ENCODE measurements at regions not wholly inside any gene's neighbourhood (a gene's known extent, or its start where the extent isn't known, plus 50 kb on each side); places are given as distances from the start of the nearest gene placed in this dataset.

DNA sequence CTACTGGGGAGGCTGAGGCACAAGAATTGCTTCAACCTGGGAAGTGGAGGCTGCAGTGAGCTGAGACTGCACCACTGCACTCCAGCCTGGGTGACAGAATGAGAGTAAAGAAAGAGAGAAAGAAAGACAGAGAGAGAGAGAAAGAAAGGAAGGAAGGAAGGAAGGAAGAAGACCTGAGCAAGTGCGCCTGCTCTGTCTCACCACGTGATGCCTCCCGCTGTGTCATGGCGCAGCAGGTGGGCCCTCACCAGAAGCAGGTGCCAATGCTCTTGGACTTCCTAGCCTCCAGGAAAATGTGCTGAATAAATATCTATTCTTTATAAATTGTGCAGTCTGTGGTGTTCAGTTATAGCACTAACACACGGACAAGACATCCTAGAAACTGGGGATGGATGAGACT is 270.0 kb downstream of the CYP26B1 start (continued):
- TF ChIP-seq, protein P1, sequence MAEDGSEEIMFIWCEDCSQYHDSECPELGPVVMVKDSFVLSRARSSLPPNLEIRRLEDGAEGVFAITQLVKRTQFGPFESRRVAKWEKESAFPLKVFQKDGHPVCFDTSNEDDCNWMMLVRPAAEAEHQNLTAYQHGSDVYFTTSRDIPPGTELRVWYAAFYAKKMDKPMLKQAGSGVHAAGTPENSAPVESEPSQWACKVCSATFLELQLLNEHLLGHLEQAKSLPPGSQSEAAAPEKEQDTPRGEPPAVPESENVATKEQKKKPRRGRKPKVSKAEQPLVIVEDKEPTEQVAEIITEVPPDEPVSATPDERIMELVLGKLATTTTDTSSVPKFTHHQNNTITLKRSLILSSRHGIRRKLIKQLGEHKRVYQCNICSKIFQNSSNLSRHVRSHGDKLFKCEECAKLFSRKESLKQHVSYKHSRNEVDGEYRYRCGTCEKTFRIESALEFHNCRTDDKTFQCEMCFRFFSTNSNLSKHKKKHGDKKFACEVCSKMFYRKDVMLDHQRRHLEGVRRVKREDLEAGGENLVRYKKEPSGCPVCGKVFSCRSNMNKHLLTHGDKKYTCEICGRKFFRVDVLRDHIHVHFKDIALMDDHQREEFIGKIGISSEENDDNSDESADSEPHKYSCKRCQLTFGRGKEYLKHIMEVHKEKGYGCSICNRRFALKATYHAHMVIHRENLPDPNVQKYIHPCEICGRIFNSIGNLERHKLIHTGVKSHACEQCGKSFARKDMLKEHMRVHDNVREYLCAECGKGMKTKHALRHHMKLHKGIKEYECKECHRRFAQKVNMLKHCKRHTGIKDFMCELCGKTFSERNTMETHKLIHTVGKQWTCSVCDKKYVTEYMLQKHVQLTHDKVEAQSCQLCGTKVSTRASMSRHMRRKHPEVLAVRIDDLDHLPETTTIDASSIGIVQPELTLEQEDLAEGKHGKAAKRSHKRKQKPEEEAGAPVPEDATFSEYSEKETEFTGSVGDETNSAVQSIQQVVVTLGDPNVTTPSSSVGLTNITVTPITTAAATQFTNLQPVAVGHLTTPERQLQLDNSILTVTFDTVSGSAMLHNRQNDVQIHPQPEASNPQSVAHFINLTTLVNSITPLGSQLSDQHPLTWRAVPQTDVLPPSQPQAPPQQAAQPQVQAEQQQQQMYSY (CRISPR knock-in tag; IDR thresholded peaks at IDR 0.05), result no peak
- no peak for TF ChIP-seq FOXK2 (IDR thresholded peaks at IDR 0.05)
- no peak for TF ChIP-seq RB1 (IDR thresholded peaks at IDR 0.05; ENCODE audit: borderline replicate concordance)
- no peak for TF ChIP-seq SP1 (IDR thresholded peaks at IDR 0.05; ENCODE audit: low read depth, low read length)

DNA sequence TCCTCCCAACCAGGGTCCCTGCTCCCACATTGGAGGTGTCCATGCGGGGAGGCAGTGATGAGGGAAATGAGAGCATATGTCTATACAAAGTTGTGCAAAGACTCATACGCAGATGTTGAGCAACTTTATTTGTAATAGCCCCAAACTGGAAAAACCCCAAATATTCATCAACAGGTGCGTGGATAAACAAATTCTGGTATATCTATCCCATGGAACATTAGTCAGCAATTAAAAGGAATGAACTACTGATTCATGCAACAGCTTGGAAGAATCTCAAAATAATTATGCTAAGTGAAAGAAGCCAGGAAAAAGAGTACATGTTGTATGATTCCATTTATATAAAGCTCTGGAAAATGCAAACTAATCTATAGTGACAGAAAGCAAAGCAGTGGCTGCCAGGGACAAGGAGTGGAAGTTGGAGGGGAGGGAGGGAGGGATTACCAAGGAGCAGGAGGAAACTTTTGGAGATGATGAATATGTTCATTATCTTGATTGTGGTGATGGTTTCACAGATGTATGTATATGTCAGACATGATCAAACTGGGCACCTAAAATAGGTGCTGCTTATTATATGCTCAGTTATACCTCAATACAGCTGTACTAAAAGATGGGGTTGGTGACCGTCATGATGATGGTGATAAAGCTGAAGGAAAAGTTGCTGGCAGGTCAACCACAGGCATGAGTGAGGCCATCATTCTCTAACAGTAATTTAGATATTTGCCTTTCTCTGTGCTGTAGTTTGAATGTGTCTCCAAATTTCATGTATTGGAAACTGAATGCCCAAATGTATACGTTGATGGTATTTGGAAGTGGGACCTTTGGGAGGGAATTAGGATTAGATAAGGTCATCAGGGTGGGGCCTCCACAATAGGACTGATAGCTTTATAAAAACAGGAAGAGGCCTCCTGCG is 270.9 kb downstream of the CYP26B1 start:
- no TSS peak for BruUV-seq (replicated peaks)
- RAD21 ChIA-PET (ENCODE audit: unreplicated experiment), result no interaction called here
- Histone ChIP-seq H3K4me2 (ENCODE audit: control insufficient read depth, insufficient read depth) (no peak overlapping the region), H3K4me1 (ENCODE audit: control insufficient read depth, insufficient read depth, low read length) (no peaks in the 10 kb centered on the region), H4K20me1 (ENCODE audit: control insufficient read depth, insufficient read depth) (no peaks in the 10 kb centered on the region), H3K9me3 (replicated peaks; ENCODE audit: control insufficient read depth, insufficient read depth, low read length) (no peaks in the 10 kb centered on the region), H3K27ac (ENCODE audit: control insufficient read depth, insufficient read depth) (no peak overlapping the region), H3K79me2 (ENCODE audit: control insufficient read depth, insufficient read depth, low read length) (no peaks in the 10 kb centered on the region), H3K27me3 (replicated peaks in 1 of 2; ENCODE audit: control insufficient read depth in 2 of 2, insufficient read depth in 2 of 2, low read length in 1 of 2) (no peaks in the 10 kb centered on the region; a peak in 1 of 4 replicates), H3K9ac (ENCODE audit: control insufficient read depth, insufficient read depth, low read length) (no peak overlapping the region), H3K4me3 (no peak overlapping the region), H2AFZ (ENCODE audit: control insufficient read depth, low read depth, low read length) (no peak overlapping the region), H3K36me3 (ENCODE audit: control insufficient read depth in 2 of 2, insufficient read depth in 2 of 2, low read length in 1 of 2) (no peaks in the 10 kb centered on the region)
- intact Hi-C loops (cut with micrococcal nuclease; ENCODE audit: unreplicated experiment) (no loop called here), in situ Hi-C loops (cut with MboI) (no loop called here)
- SMC1A ChIA-PET (ENCODE audit: uncharacterized antibody, unreplicated experiment), result no interaction called here
- TF ChIP-seq POU2F2 (IDR thresholded peaks at IDR 0.05; ENCODE audit: borderline replicate concordance, low read depth, low read length), result no peak
- no peak for TF ChIP-seq TBL1XR1 (IDR thresholded peaks at IDR 0.05; ENCODE audit: low read depth, low read length)
- TF ChIP-seq, protein P2, sequence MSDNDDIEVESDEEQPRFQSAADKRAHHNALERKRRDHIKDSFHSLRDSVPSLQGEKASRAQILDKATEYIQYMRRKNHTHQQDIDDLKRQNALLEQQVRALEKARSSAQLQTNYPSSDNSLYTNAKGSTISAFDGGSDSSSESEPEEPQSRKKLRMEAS (IDR thresholded peaks at IDR 0.05; ENCODE audit: low read depth, low read length), result no peak
- TF ChIP-seq, protein P3, sequence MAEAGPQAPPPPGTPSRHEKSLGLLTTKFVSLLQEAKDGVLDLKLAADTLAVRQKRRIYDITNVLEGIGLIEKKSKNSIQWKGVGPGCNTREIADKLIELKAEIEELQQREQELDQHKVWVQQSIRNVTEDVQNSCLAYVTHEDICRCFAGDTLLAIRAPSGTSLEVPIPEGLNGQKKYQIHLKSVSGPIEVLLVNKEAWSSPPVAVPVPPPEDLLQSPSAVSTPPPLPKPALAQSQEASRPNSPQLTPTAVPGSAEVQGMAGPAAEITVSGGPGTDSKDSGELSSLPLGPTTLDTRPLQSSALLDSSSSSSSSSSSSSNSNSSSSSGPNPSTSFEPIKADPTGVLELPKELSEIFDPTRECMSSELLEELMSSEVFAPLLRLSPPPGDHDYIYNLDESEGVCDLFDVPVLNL (IDR thresholded peaks at IDR 0.05; ENCODE audit: low read depth, low read length), result no peak
- TF ChIP-seq, protein P4, sequence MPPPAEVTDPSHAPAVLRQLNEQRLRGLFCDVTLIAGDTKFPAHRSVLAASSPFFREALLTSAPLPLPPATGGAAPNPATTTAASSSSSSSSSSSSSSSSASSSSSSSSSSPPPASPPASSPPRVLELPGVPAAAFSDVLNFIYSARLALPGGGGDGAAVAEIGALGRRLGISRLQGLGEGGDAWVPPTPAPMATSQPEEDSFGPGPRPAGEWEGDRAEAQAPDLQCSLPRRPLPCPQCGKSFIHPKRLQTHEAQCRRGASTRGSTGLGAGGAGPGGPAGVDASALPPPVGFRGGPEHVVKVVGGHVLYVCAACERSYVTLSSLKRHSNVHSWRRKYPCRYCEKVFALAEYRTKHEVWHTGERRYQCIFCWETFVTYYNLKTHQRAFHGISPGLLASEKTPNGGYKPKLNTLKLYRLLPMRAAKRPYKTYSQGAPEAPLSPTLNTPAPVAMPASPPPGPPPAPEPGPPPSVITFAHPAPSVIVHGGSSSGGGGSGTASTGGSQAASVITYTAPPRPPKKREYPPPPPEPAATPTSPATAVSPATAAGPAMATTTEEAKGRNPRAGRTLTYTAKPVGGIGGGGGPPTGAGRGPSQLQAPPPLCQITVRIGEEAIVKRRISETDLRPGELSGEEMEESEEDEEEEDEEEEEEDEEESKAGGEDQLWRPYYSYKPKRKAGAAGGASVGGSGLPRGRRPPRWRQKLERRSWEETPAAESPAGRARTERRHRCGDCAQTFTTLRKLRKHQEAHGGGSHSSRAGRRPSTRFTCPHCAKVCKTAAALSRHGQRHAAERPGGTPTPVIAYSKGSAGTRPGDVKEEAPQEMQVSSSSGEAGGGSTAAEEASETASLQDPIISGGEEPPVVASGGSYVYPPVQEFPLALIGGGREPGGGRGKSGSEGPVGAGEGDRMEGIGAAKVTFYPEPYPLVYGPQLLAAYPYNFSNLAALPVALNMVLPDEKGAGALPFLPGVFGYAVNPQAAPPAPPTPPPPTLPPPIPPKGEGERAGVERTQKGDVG (CRISPR knock-in tag; IDR thresholded peaks at IDR 0.05), result no peak
- no peak for TF ChIP-seq YBX1 (IDR thresholded peaks at IDR 0.05)
- POLR2A ChIA-PET, result no interaction called here
- CTCF ChIA-PET, result no interaction called here
- FAIRE-seq, result no peak
- 43% methylated on average over 6 of the region's 6 CpGs for WGBS (ENCODE audit: insufficient coverage, insufficient replicate concordance, low lambda C conversion rate, missing lambda C conversion rate)
- DNase-seq (ENCODE audit: low read depth, low spot score), result no peak
- ATAC-seq, result no peak

Data from GM12878 (cell line).